Type B pancreatic cell (in vitro differentiated cells): ENCODE measurements at regions not wholly inside any gene's neighbourhood (a gene's known extent, or its start where the extent isn't known, plus 50 kb on each side); places are given as distances from the start of the nearest gene placed in this dataset.

Experiments
- DNase-seq: peaks from one replicate; pipeline ENCODE4 v3.0.0; 2021; ENCODE audit warnings: mixed read lengths; ENCODE audit not compliant: unreplicated experiment; ENCODE audit errors: extremely low spot score
- H3K27ac Mint-ChIP-seq: 2 replicates; pipeline ENCODE4 v1.8.0; 2021; ENCODE audit warnings: mild to moderate bottlenecking, mixed read lengths
- H3K27me3 Mint-ChIP-seq: 2 replicates; pipeline ENCODE4 v1.8.0; 2021; ENCODE audit warnings: mixed read lengths
- H3K36me3 Mint-ChIP-seq: 2 replicates; pipeline ENCODE4 v1.8.0; 2021; ENCODE audit warnings: mixed read lengths
- H3K4me1 Mint-ChIP-seq: one replicate; pipeline ENCODE4 v1.8.0; 2021; ENCODE audit warnings: mixed read lengths; ENCODE audit not compliant: unreplicated experiment
- H3K4me3 Mint-ChIP-seq: 2 replicates; pipeline ENCODE4 v1.8.0; 2021; ENCODE audit warnings: mild to moderate bottlenecking, mixed read lengths
- H3K9me3 Mint-ChIP-seq: 2 replicates; pipeline ENCODE4 v1.8.0; 2021; ENCODE audit warnings: mixed read lengths
- TF ChIP-seq, protein P1 (sequence below): fragments of 200-600 bp; sonication (generic); conservative IDR thresholded peaks from 2 replicates; pipeline ENCODE4 v1.5.0; 2021; ENCODE audit warnings: antibody characterized with exemption, mild to moderate bottlenecking

DNA sequence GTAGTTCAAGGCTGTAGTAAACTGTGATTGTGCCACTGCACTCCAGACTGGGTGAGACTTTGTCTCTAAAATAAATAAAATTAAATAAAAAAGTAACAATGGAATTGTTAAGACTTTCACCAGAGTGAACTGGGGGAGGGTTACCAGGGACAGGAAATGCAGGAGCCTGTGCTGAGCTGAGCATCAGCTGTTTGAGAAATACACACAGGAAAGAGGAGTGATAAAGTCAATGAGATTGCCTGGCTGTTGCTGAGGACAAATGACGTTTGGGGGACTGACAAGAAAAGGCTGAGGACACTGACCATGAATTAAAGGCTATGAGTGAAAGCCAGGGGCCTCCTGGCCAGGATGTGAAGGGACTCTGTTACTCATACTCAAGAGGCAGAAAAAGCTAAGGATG, 226.3 kb downstream of the SETD4 start:
- peaks cover 9% of the 10 kb centered on the region for H3K4me1 Mint-ChIP-seq
- no peak overlapping the region for H3K4me3 Mint-ChIP-seq
- peaks cover 20% of the 10 kb centered on the region for H3K27me3 Mint-ChIP-seq
- DNase-seq: no peak
- H3K27ac Mint-ChIP-seq: no peak overlapping the region
- peaks cover 4% of the 10 kb centered on the region for H3K9me3 Mint-ChIP-seq
- no peaks in the 10 kb centered on the region for H3K36me3 Mint-ChIP-seq
- TF ChIP-seq, protein P1, sequence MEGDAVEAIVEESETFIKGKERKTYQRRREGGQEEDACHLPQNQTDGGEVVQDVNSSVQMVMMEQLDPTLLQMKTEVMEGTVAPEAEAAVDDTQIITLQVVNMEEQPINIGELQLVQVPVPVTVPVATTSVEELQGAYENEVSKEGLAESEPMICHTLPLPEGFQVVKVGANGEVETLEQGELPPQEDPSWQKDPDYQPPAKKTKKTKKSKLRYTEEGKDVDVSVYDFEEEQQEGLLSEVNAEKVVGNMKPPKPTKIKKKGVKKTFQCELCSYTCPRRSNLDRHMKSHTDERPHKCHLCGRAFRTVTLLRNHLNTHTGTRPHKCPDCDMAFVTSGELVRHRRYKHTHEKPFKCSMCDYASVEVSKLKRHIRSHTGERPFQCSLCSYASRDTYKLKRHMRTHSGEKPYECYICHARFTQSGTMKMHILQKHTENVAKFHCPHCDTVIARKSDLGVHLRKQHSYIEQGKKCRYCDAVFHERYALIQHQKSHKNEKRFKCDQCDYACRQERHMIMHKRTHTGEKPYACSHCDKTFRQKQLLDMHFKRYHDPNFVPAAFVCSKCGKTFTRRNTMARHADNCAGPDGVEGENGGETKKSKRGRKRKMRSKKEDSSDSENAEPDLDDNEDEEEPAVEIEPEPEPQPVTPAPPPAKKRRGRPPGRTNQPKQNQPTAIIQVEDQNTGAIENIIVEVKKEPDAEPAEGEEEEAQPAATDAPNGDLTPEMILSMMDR: no peak

DNA sequence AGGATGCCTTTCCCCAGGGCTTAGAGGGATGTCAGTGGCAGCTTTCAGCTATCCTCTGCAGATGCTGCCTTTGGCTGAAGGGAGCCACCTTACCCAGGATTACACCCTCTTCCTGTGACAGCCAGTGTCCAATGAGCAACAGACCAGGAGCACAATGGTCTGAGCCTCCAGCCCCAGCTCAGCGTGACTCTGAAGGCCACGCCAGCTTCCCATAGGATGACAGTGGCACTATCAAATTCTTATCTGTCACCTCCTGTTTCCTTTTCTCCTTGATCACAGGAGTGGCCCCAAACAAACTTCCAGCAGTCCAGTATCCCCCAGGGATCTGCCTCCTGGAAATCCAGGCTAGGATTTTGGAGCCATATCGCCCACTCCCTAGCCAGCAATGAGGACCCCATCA, 226.9 kb downstream of the SETD4 start:
- Mint-ChIP-seq H3K27me3 (peaks cover 20% of the 10 kb centered on the region), H3K4me3 (no peak overlapping the region), H3K9me3 (peaks cover 4% of the 10 kb centered on the region), H3K4me1 (peaks cover 15% of the 10 kb centered on the region), H3K36me3 (no peaks in the 10 kb centered on the region), H3K27ac (no peak overlapping the region)
- no peak for DNase-seq
- TF ChIP-seq, protein P1: no peak

DNA sequence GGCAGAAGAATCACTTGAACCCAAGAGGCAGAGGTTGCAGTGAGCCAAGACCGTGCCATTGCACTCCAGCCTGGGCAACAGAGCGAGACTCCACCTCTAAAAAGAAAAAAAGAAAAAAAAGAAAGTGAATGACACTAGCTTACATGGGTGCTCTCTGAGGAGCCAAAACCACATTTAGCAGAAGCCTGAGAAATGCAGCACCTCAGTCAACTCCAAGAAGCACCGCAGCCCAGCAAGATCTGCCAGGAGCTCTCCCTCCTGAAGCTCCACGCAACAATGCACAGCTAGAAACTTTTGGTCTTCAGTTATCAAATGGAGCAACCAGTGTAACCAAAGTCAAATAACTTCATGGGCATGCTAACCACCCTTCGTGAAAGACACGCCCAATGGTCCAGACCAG, 229.1 kb downstream of the SETD4 start:
- peaks cover 18% of the 10 kb centered on the region for H3K27me3 Mint-ChIP-seq
- peaks cover 17% of the 10 kb centered on the region for H3K4me1 Mint-ChIP-seq
- no peak for DNase-seq
- H3K9me3 Mint-ChIP-seq: peaks cover 2% of the 10 kb centered on the region
- no peaks in the 10 kb centered on the region for H3K36me3 Mint-ChIP-seq
- no peak overlapping the region for H3K4me3 Mint-ChIP-seq
- TF ChIP-seq, protein P1: no peak
- no peak overlapping the region for H3K27ac Mint-ChIP-seq

DNA sequence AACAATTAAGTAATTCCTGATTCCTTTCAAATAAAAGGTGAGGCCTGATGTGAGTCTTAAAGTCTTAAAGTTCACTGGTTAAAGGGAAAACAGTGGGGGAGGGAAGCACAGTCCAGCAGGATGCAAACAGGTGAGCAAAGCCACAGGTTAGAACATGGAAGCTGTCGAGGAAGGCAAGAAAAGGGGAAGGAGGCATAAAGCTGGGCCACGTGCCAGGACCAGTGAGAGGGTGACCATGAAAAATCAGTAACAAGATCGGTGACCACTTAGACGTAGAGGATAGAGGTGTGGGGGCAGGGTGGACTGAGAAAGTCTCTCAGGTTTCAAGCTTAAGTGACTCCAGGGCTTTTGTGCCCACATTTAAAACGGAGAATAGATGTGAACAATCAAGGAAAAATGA, 231.3 kb downstream of the SETD4 start:
- no peak overlapping the region for H3K27ac Mint-ChIP-seq
- DNase-seq: no peak
- peaks cover 6% of the 10 kb centered on the region for H3K9me3 Mint-ChIP-seq
- H3K36me3 Mint-ChIP-seq: no peaks in the 10 kb centered on the region
- H3K4me1 Mint-ChIP-seq: peaks cover 14% of the 10 kb centered on the region
- H3K27me3 Mint-ChIP-seq: peaks cover 8% of the 10 kb centered on the region
- TF ChIP-seq, protein P1: no peak
- no peak overlapping the region for H3K4me3 Mint-ChIP-seq

DNA sequence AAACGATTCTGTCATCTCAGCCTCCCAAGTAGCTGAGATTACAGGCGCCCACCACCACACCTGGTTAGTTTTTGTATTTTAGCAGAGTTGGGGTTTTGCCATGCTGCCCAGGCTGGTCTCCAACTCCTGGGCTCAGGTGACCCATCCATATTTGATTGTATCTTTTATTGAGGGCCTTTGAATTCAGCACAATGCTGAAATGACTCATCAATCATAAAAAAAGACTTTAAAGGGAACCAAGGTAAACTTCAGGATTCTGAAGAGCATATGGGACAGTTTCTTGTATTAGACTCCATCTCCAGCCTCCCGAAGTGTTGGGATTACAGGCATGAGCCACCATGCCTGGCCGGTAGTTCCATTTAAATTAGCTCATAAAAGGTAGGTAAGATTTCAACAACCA, 232.2 kb downstream of the SETD4 start:
- H3K36me3 Mint-ChIP-seq: no peaks in the 10 kb centered on the region
- H3K27me3 Mint-ChIP-seq: peaks cover 10% of the 10 kb centered on the region
- peaks cover 8% of the 10 kb centered on the region for H3K9me3 Mint-ChIP-seq
- TF ChIP-seq, protein P1: no peak
- no peak overlapping the region for H3K27ac Mint-ChIP-seq
- peaks cover 12% of the 10 kb centered on the region for H3K4me1 Mint-ChIP-seq
- H3K4me3 Mint-ChIP-seq: no peak overlapping the region
- DNase-seq: no peak

DNA sequence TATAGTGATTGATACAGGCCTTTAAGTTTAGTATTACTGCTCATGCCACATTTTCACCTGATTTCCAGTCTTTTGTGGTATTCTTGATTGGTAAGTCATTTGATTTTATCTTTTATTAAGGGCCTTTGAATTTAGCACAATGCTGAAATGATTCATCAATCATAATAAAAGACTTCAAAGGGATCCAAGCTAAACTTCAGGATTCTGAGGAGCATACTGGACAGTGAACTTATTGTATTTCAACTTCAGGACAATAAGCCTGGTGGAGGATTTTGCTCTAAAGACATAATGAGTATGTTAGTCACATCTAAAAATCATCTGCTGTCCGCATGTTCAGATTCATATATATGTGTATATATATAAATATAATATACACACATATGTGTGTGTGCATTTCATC, 233.3 kb downstream of the SETD4 start:
- no peaks in the 10 kb centered on the region for H3K36me3 Mint-ChIP-seq
- no peak for DNase-seq
- no peak overlapping the region for H3K4me3 Mint-ChIP-seq
- peaks cover 12% of the 10 kb centered on the region for H3K4me1 Mint-ChIP-seq
- peaks cover 10% of the 10 kb centered on the region for H3K27me3 Mint-ChIP-seq
- TF ChIP-seq, protein P1: no peak
- peaks cover 8% of the 10 kb centered on the region for H3K9me3 Mint-ChIP-seq
- H3K27ac Mint-ChIP-seq: no peak overlapping the region
